Adipocyte (in vitro differentiated cells): ENCODE measurements at regions not wholly inside any gene's neighbourhood (a gene's known extent, or its start where the extent isn't known, plus 50 kb on each side); places are given as distances from the start of the nearest gene placed in this dataset.

Experiments used
- DNase-seq: peaks from one replicate; pipeline ENCODE4 v3.0.0-alpha.2; 2015; ENCODE audit warnings: low read depth
- H3K27me3 ChIP-seq: replicated peaks from 2 replicates; pipeline ENCODE4 v1.7.0; 2013; ENCODE audit warnings: mild to moderate bottlenecking, low read length, moderate library complexity; ENCODE audit not compliant: control insufficient read depth, insufficient read depth
- H3K36me3 ChIP-seq: 2 replicates; pipeline ENCODE4 v1.7.0; 2013; ENCODE audit warnings: low read length, mild to moderate bottlenecking, moderate library complexity; ENCODE audit not compliant: control insufficient read depth, insufficient read depth, severe bottlenecking
- H3K4me1 ChIP-seq: 2 replicates; pipeline ENCODE4 v1.7.0; 2013; ENCODE audit warnings: mild to moderate bottlenecking, low read length, moderate library complexity; ENCODE audit not compliant: control insufficient read depth, insufficient read depth
- H3K4me3 ChIP-seq: 2 replicates; pipeline ENCODE4 v1.7.0; 2013; ENCODE audit warnings: mild to moderate bottlenecking, low read length, moderate library complexity
- H3K9ac ChIP-seq: 2 replicates; pipeline ENCODE4 v1.7.0; 2013; ENCODE audit warnings: mild to moderate bottlenecking, low read length, moderate library complexity
- H3K9me3 ChIP-seq: 2 replicates; pipeline ENCODE4 v1.7.0; 2013; ENCODE audit warnings: mild to moderate bottlenecking, low read length, moderate library complexity; ENCODE audit not compliant: control insufficient read depth

- Histone ChIP-seq H3K4me3 (no peak overlapping the region), H3K9me3 (no peaks in the 10 kb centered on the region), H3K9ac (no peak overlapping the region), H3K4me1 (no peaks in the 10 kb centered on the region), H3K36me3 (no peaks in the 10 kb centered on the region), H3K27me3 (no peaks in the 10 kb centered on the region)
- DNase-seq: peak; percentile 24
These were observed 264.4 kb upstream of the GAS1 start for GRCh38 chr9:87211669-87212068.

GRCh38 chr9:87212605-87213021 lies 265.3 kb upstream of the GAS1 start:
- no peaks in the 10 kb centered on the region for H3K4me1 ChIP-seq
- peak; percentile 44 for DNase-seq
- H3K36me3 ChIP-seq: no peaks in the 10 kb centered on the region

GRCh38 chr9:87213948-87214347 lies 266.6 kb upstream of the GAS1 start:
- no peak for DNase-seq

More at GRCh38 chr9:87212605-87213021, 265.3 kb upstream of the GAS1 start:
- H3K4me3 ChIP-seq: no peak overlapping the region
- H3K27me3 ChIP-seq: no peaks in the 10 kb centered on the region
- no peaks in the 10 kb centered on the region for H3K9me3 ChIP-seq
- H3K9ac ChIP-seq: no peak overlapping the region

DNA sequence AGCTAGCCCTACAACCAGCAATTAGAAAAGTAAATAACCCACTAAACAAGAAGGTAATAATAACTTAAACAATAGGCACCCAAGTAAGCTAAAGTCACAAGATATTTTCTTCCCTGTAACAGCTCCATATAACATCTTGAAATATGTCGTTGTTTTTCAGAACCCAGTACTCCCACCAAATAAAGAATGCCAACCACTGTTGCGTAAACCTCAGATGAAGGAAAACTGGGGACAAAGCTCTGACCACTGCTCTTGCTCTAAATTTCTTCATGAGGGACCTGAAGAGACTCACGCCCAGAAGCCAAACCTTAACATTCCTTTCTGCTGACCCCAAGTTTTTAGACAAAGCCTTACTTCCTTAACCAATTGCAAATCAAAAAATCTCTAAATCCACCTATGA lies 267.7 kb upstream of the GAS1 start:
- DNase-seq: no peak
- no peaks in the 10 kb centered on the region for H3K4me1 ChIP-seq
- H3K4me3 ChIP-seq: no peak overlapping the region
- no peaks in the 10 kb centered on the region for H3K36me3 ChIP-seq
- no peaks in the 10 kb centered on the region for H3K27me3 ChIP-seq
- no peak overlapping the region for H3K9ac ChIP-seq
- H3K9me3 ChIP-seq: no peaks in the 10 kb centered on the region

More at GRCh38 chr9:87213948-87214347, 266.6 kb upstream of the GAS1 start:
- H3K4me3 ChIP-seq: no peak overlapping the region
- H3K4me1 ChIP-seq: no peaks in the 10 kb centered on the region
- no peaks in the 10 kb centered on the region for H3K36me3 ChIP-seq
- H3K27me3 ChIP-seq: no peaks in the 10 kb centered on the region
- no peak overlapping the region for H3K9ac ChIP-seq
- H3K9me3 ChIP-seq: no peaks in the 10 kb centered on the region

- Histone ChIP-seq H3K4me3 (no peak overlapping the region), H3K36me3 (no peaks in the 10 kb centered on the region), H3K9me3 (no peaks in the 10 kb centered on the region), H3K9ac (no peak overlapping the region), H3K27me3 (no peaks in the 10 kb centered on the region), H3K4me1 (no peaks in the 10 kb centered on the region)
- no peak for DNase-seq
These were observed 268.7 kb upstream of the GAS1 start for GRCh38 chr9:87216036-87216435.

GRCh38 chr9:87216897-87217455 lies 269.7 kb upstream of the GAS1 start:
- Histone ChIP-seq H3K9me3 (no peaks in the 10 kb centered on the region), H3K9ac (no peak overlapping the region), H3K36me3 (no peaks in the 10 kb centered on the region), H3K27me3 (no peaks in the 10 kb centered on the region), H3K4me1 (no peaks in the 10 kb centered on the region), H3K4me3 (no peak overlapping the region)
- no peak for DNase-seq

GRCh38 chr9:87223392-87224246 lies 274.0 kb upstream of the DAPK1 start:
- H3K9me3 ChIP-seq: no peaks in the 10 kb centered on the region
- no peaks in the 10 kb centered on the region for H3K4me1 ChIP-seq
- H3K27me3 ChIP-seq: no peaks in the 10 kb centered on the region
- H3K36me3 ChIP-seq: no peaks in the 10 kb centered on the region
- no peak for DNase-seq
- H3K9ac ChIP-seq: no peak overlapping the region
- H3K4me3 ChIP-seq: no peak overlapping the region

GRCh38 chr9:87226896-87227295 lies 270.8 kb upstream of the DAPK1 start:
- Histone ChIP-seq H3K36me3 (no peaks in the 10 kb centered on the region), H3K27me3 (no peaks in the 10 kb centered on the region), H3K9ac (no peak overlapping the region), H3K4me3 (no peak overlapping the region), H3K9me3 (no peaks in the 10 kb centered on the region), H3K4me1 (no peaks in the 10 kb centered on the region)
- DNase-seq: no peak

GRCh38 chr9:87227456-87227855 lies 270.2 kb upstream of the DAPK1 start:
- no peak overlapping the region for H3K9ac ChIP-seq
- DNase-seq: no peak
- H3K27me3 ChIP-seq: no peaks in the 10 kb centered on the region
- no peaks in the 10 kb centered on the region for H3K4me1 ChIP-seq
- no peaks in the 10 kb centered on the region for H3K9me3 ChIP-seq
- no peaks in the 10 kb centered on the region for H3K36me3 ChIP-seq
- H3K4me3 ChIP-seq: no peak overlapping the region

DNA sequence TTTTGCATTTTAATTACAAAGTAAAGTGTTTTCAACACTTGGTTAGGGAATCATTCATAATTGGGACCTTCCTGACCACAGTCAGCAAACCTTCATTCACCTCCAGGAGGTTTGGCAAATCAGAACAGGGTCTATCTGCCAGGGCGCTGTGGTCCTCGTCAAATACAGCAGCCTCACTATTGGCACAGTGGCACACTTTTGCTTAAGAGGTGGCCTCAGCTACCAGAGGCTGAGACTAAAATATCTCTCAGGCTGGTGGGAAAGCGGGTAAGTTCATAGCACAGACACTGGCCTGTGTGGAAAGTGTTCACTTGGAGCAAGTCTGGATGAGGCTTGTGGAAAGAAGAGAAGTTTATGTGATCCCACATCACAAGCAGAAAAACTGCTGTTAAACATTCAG lies 268.6 kb upstream of the DAPK1 start:
- Histone ChIP-seq H3K9me3 (no peaks in the 10 kb centered on the region), H3K4me3 (no peak overlapping the region), H3K4me1 (peaks cover 8% of the 10 kb centered on the region), H3K9ac (no peak overlapping the region), H3K27me3 (no peaks in the 10 kb centered on the region), H3K36me3 (no peaks in the 10 kb centered on the region)
- no peak for DNase-seq

GRCh38 chr9:87233431-87233830 lies 264.2 kb upstream of the DAPK1 start:
- Histone ChIP-seq H3K27me3 (no peaks in the 10 kb centered on the region), H3K9ac (peak overlapping the region; percentile 60), H3K9me3 (no peaks in the 10 kb centered on the region), H3K4me3 (peak overlapping the region; percentile 26), H3K4me1 (peaks cover 10% of the 10 kb centered on the region), H3K36me3 (no peaks in the 10 kb centered on the region)
- no peak for DNase-seq
